AG08396 (cell line): ENCODE measurements at regions not wholly inside any gene's neighbourhood (a gene's known extent, or its start where the extent isn't known, plus 50 kb on each side); places are given as distances from the start of the nearest gene placed in this dataset.

Source experiments
- DNase-seq: peaks from one replicate; pipeline ENCODE4 v3.0.0; 2012; ENCODE audit warnings: low spot score, mixed read lengths

DNA sequence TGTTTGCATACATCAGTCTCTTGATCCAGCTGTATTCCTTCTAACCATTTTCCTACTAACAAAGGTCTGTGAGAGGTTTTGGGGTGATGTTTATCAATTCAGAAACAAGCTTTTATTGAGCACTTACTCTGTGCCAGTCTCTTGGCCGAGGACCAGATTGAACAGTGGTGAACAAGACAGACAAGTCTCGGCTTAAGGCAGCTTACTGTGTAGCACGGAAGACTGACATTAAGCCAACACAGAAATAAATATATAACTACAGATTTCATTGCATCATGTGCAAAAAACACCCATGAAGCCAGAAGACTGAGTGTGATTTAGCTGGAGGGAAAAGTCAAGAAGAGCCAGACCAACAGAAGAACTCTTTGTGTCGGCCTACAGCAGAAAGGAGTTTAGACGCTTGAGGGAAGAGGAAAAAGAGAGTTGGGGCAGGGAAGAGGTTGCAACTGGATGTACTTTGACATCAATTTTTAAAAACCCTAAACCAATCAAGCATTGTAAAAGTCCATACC, 549.6 kb upstream of the CITED2 start:
- no peak for DNase-seq

DNA sequence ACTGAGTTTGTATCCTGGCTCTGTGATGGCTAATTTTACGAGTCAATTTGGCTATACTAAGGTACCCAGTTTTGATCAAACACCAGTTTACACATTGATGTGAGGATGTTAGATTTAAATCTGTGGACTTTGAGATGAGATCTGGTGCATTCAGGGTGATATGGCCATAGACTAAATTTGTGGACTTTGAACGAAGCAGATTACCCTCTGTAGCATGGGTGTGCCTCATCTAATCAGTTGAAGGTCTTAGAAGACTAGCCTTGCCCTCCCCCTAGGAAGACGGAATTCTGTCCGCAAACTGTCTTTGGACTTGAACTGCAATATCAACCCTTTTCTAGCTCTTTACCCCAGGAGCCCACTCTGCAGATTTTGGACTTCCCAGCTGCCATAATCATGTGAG, 547.8 kb upstream of the CITED2 start:
- DNase-seq, result no peak

- DNase-seq, result no peak
Measured at GRCh38 chr6:139920776-139921100, 546.3 kb upstream of the CITED2 start.

GRCh38 chr6:139920027-139920775, 545.8 kb upstream of the CITED2 start:
- no peak for DNase-seq

- no peak for DNase-seq
Measured at GRCh38 chr6:139919107-139920026, 544.9 kb upstream of the CITED2 start.

DNA sequence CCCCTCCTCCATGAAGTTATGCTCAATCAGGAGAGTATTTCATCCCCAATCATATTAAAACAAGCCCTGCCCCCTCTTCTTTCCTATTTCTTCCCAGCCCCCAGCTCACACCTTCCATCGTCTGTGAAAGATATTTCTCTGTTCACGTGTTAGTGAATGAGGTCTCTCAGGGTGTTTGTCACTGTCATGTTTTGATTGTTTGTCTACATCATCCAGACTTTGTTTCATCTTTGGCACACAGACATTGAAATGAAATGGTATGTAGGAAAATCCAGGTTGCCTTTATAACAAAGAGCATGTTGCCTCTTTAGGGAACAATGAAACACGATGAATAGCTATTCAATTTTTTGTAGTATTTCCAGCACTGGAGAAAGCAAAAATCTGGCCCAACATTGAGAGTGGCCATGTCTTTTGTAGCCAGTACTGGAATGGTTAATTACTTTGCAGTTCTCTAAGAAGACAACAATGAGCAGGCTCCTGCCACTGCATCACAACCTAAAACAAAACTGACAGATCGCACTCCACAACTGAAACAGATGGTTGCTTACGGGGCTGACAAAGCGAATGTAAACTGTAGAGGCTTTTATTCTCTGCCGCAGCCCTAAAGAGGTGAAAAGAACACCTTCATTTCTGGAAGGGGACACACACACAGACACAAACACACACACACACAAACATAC, 543.6 kb upstream of the CITED2 start:
- no peak for DNase-seq

DNA sequence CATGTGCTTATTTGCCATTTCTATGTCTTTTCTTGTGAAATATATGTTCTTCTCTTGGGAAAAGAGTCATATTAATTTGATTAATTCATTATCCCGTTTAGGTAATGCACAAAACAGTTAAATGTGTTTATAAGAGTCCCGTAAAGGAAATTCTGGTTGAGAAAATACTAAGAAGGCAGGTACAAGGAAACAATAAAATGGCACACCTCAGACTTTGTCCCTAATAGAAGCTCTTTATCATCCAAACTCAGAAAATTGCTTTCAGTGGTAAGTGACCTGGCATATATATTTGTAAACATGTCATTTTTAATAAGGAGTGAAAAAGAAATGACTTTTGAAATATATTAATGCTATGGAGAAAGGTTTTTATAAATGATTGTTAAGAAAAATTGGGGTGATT, 540.5 kb upstream of the CITED2 start:
- no peak for DNase-seq

- no peak for DNase-seq
Measured at GRCh38 chr6:139912735-139913400, 538.4 kb upstream of the CITED2 start.

DNA sequence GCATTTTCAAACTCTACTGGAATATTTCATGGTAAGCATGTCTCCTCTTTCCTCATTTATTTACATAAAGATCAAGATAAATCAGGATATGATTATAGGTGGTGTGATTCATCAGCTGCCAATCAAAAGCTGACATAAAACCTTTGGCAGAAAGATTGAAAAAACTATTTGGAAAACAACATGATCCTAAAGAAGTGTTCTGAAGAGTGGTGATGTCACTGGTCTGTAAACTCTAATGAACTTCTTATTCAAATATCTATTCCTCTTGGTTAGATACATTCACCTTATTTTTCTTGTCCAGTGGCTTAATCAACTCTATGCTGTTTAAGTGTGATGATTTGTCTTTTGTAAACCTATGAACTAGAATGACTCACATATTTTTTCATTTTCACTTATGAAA, 535.5 kb upstream of the CITED2 start:
- DNase-seq, result no peak

DNA sequence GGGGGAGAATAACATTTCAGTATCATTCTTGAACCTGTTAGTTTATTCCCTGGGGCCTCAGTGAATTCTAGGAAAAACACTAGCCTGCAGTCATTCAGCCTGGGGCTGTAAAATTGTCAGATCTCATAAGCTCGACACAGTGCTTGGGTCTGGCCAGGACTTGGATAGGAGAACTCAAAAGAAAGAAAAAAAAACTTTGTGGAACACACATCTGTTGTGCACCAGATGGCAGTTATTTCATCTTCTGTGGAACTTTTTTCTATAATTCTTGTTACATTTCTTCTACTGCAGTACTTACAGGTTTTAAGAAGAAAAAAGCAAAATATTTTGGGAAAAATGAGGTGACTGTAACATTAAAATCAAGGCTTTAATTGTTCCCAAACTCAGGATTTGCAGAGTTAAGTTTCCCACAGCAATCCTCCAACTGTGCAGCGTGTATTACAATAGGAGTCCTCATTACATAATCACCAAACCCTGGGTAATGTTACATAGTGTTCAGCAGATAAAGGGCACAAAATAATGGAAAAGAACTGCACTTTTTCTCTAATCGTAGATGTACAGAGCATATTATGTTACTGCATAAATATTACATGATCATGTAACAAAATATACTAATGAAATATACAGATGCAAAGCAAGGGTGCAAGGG, 531.1 kb upstream of the CITED2 start:
- DNase-seq, result no peak

- no peak for DNase-seq
Measured at GRCh38 chr6:139904568-139904967, 530.1 kb upstream of the CITED2 start.

DNA sequence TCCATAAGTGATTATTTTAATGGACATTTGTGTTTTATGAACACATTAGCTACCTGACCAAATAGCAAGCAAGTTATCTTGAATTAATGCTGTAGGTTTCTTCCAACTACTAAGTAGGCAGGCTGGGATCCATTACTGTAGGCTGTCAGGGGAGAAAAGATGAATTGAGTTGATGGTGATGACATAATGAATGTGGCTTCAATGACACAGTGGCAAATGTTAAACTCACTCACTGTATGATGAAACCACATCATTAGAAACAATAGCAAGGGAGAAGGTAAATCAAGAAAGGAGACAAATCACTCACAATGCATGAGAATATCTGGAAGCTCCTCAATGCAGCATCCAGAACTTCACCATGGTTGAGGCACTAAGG, 529.7 kb upstream of the CITED2 start:
- DNase-seq, result no peak

DNA sequence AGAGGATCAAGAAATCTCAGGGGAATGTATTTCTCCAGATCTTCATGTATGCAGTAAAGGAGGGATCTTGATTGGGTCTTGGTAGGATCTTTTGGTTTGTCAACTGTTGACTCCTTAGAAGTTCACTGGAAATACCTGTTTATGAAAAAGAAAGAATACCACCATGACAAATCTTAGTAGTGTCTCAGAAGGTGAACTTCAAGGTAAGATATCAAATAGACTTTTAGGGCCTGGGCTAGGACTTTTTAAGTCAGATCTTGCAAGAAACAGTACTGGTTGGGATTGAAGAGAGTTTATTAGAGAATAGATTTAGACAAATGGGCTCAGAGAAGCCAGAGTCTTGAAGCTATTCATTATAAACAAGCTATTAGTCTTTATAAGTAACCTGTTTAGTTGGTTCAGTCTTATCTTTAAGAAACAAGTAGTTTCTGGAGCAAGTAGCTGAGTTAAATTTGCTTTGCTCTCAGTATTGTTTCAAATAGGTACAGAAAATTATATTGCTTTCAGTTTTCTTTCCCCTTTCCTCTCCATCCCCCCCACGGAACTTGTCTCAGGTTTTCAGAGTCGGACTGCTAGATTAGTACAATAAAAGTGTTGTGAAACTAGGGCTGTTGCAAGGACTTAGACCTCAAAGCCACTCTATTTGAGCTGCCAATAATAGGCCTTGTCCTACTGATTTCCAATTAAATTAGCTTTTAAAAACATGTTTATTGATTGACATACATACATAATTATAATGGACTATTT, 529.1 kb upstream of the CITED2 start:
- no peak for DNase-seq

DNA sequence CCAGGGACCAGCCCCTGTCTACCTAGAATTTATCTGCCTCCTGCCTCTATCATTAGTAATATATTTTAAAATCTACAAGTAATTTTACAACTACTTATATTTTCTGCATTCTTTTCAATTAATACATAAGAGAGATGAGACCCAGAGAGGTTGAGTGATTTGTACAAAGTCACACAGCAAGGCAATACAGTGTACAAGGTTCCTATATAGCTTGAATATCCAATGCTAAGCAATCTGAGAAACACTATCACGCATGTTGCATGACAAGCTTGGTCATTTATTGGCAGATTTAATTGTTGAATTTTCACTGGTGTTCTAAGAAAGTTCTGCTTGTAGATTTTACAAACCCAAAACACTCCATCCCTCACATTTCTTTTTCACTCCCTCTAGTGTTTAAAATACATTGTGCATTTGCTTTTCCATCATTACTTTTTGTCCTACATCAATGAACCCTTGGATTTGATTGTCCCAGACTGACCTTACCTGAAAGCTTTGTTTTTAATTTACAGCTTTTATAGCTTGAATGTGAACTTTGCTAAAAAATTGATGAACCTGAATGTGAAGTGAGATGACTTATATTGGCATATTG, 520.9 kb upstream of the CITED2 start:
- DNase-seq, result no peak

GRCh38 chr6:139894271-139894670, 519.8 kb upstream of the CITED2 start:
- DNase-seq, result no peak

GRCh38 chr6:139891471-139891870, 517.0 kb upstream of the CITED2 start:
- no peak for DNase-seq

GRCh38 chr6:139888681-139889122, 514.3 kb upstream of the CITED2 start:
- DNase-seq, result no peak

DNA sequence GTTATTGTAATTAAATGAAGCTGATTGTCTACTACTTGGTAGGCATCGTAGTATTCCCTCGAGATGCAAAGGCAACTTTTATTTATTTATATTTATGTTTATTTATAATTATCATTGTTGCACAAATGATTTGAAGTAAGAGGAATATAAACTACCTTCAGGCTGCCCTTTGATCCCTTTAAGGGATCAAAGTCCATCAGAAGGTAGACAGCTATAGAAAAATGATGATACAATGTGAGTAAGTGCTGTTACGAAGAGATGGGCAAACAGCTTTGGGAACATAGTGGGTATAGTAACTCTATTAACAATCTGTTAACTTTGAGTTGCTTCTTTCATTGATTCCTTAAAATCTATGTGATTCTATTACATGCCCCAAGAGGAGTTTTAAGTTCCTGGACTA, 512.8 kb upstream of the CITED2 start:
- DNase-seq, result no peak

DNA sequence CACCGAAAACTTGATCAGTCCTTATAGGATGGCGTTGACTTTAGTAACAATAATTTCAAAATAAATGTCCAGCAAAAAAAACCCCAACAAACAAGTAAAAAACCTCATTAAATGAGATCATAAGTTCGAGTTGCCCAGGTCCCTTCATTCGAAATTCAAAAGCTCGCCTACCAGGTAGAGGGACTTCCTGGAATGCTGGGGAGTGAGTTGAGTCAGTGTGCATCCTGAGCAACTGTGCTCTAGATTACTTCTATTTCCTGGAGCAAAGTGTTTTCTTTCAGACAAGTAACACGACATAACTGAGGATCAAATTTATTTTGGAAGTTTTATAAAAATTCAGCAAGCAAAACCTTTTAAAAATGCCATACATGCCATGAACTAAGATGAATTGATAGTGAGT, 511.9 kb upstream of the CITED2 start:
- DNase-seq, result no peak

- DNase-seq, result no peak
Measured at GRCh38 chr6:139885909-139886308, 511.5 kb upstream of the CITED2 start.
